ENCODE measurements at regions not wholly inside any gene's neighbourhood (a gene's known extent, or its start where the extent isn't known, plus 50 kb on each side); places are given as distances from the start of the nearest gene placed in this dataset.

DNA sequence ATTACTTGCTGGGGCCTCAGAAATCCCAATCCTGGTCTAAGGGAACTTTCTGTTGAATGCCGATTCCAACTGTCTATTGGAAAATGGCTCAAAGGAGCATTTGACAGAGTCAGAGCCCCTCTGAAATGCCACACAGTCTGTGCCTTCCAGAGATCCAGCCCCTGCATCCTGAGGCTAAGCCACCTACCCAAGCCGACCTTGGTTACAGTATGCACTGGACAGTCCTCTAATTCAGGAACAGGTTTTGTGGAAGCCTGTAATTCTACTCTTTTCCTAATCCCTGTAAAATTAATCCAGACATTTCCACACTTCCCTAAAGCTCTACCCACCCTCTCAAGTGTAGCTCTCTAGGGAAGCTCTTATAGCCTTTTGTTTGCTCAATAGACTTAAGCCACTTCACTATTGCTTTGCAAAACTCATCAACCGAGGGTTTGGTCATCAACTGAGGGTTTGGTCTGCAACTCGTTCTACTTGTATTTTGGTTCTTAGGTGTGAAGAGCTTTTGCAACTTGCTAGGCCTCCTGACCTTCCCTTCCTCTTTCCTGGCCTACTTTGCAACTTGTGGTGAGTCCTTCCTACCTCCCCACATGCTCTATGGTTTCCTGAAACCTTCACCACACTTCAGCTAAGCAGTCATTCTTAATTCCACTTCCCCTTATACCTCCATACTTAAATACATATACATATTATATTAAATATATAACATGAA lies 364.8 kb downstream of the SFMBT2 start:
- no peak overlapping the region for H3K9ac ChIP-seq (ENCODE audit: extremely low read depth, low read length, poor library complexity, severe bottlenecking)
- no peaks in the 10 kb centered on the region for H3K4me1 Mint-ChIP-seq
- H3K27ac ChIP-seq (ENCODE audit: low read depth, low read length) = no peak overlapping the region
- H3K36me3 Mint-ChIP-seq (ENCODE audit: low read depth) = no peaks in the 10 kb centered on the region
- TF ChIP-seq, protein P1, sequence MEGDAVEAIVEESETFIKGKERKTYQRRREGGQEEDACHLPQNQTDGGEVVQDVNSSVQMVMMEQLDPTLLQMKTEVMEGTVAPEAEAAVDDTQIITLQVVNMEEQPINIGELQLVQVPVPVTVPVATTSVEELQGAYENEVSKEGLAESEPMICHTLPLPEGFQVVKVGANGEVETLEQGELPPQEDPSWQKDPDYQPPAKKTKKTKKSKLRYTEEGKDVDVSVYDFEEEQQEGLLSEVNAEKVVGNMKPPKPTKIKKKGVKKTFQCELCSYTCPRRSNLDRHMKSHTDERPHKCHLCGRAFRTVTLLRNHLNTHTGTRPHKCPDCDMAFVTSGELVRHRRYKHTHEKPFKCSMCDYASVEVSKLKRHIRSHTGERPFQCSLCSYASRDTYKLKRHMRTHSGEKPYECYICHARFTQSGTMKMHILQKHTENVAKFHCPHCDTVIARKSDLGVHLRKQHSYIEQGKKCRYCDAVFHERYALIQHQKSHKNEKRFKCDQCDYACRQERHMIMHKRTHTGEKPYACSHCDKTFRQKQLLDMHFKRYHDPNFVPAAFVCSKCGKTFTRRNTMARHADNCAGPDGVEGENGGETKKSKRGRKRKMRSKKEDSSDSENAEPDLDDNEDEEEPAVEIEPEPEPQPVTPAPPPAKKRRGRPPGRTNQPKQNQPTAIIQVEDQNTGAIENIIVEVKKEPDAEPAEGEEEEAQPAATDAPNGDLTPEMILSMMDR (conservative IDR thresholded peaks at IDR 0.05) = no peak
- peaks cover 5% of the 10 kb centered on the region for H3K9me3 ChIP-seq (ENCODE audit: control insufficient read depth, low read length)
- WGBS, 2 experiments (ENCODE audit: insufficient coverage in 1 of 2, insufficient read length in 1 of 2) = 64 to 93% methylated on average over 3 to 4 of the region's 4 CpGs
- no peak overlapping the region for H3K4me3 Mint-ChIP-seq
- peaks cover 13% of the 10 kb centered on the region for H3K9me3 Mint-ChIP-seq
- H3K4me1 ChIP-seq (ENCODE audit: control insufficient read depth, insufficient read depth, low read length) = no peaks in the 10 kb centered on the region
- H3K36me3 ChIP-seq (ENCODE audit: control insufficient read depth, insufficient read depth, low read length) = no peaks in the 10 kb centered on the region
- no peaks in the 10 kb centered on the region for H3K27me3 ChIP-seq (ENCODE audit: control insufficient read depth, insufficient read depth, low read length, poor library complexity, severe bottlenecking)
- H3K27me3 Mint-ChIP-seq (ENCODE audit: insufficient read depth) = peaks cover 2% of the 10 kb centered on the region
- no peak for DNase-seq
- H3K27ac Mint-ChIP-seq = no peak overlapping the region
- H3K4me3 ChIP-seq (ENCODE audit: low read length) = no peak overlapping the region

DNA sequence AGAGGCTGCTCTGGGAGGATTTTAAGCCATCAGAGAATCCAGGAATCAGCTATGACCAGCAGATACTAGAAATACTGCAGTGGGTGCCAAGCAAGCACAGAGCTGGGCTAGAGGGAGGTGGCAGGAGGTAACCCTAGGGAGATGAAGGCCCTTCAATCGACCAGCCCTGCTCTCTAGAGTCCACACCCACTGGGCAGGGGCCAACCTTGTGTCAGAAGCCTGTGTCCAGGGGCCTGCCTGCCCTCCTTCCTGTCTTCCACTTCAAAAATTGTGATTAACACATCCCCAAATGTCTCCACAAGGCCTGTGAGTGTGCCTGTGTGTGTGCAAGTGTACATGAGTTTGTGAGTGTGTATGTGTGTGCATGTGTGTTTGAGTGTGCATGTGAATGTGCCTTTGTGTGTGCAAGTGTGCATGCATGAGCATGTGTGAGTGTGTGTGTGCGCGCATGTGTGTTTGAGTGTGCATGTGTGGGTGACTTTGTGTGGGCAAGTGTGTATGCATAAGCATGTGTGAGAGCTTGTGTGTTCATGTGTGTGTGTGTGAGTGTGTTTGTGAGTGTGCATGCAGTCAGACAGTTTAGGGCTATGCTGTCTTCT lies 367.7 kb downstream of the SFMBT2 start:
- H3K4me1 Mint-ChIP-seq = no peaks in the 10 kb centered on the region
- H3K9me3 Mint-ChIP-seq = no peaks in the 10 kb centered on the region
- Histone ChIP-seq H3K27me3 (ENCODE audit: control insufficient read depth, insufficient read depth, low read length, poor library complexity, severe bottlenecking) (no peaks in the 10 kb centered on the region), H3K9ac (ENCODE audit: extremely low read depth, low read length, poor library complexity, severe bottlenecking) (no peak overlapping the region), H3K4me1 (ENCODE audit: control insufficient read depth, insufficient read depth, low read length) (no peaks in the 10 kb centered on the region), H3K36me3 (ENCODE audit: control insufficient read depth, insufficient read depth, low read length) (no peaks in the 10 kb centered on the region), H3K9me3 (ENCODE audit: control insufficient read depth, low read length) (no peaks in the 10 kb centered on the region), H3K27ac (ENCODE audit: low read depth, low read length) (no peak overlapping the region), H3K4me3 (ENCODE audit: low read length) (no peak overlapping the region)
- peaks cover 2% of the 10 kb centered on the region for H3K27me3 Mint-ChIP-seq (ENCODE audit: insufficient read depth)
- TF ChIP-seq, protein P1 (conservative IDR thresholded peaks at IDR 0.05) = no peak
- no peak for DNase-seq
- 80 to 93% methylated on average over 2 to 3 of the region's 3 CpGs for WGBS, 2 experiments (ENCODE audit: insufficient coverage in 1 of 2, insufficient read length in 1 of 2)
- H3K27ac Mint-ChIP-seq = no peak overlapping the region
- H3K4me3 Mint-ChIP-seq = no peak overlapping the region
- no peaks in the 10 kb centered on the region for H3K36me3 Mint-ChIP-seq (ENCODE audit: low read depth)

DNA sequence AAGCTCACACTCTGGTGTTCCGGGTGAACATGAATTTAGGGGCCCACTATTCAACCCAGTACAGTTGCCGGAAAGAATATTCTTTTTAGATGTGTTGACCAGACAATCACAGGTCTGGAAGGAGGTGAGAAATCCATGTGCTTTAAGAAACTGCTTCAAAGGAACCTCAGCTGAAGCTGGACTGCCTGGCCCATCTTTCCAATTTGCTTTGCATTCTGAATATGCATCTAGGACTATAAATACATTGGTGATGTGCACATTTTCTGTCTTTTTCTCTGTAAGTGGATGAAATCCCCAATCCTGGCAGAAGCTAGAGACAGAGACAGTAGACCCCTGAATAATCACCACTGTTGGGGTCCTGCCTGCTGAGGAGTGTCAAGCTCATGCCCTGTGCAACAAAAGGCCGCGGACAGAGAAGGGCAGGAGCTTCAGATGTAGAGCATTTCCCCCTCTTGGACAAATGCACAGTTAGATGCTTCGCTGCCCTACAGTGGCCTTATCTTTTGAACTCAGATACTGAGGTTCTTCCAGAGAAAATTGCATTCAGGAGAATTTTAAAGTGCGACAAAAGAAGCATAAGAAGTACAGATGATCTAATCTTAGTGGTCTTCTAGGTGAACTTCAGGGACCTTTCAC lies 368.3 kb downstream of the SFMBT2 start:
- Histone ChIP-seq H3K4me1 (ENCODE audit: control insufficient read depth, insufficient read depth, low read length) (no peaks in the 10 kb centered on the region), H3K9ac (ENCODE audit: extremely low read depth, low read length, poor library complexity, severe bottlenecking) (no peak overlapping the region), H3K9me3 (ENCODE audit: control insufficient read depth, low read length) (no peaks in the 10 kb centered on the region), H3K27me3 (ENCODE audit: control insufficient read depth, insufficient read depth, low read length, poor library complexity, severe bottlenecking) (no peaks in the 10 kb centered on the region), H3K36me3 (ENCODE audit: control insufficient read depth, insufficient read depth, low read length) (no peaks in the 10 kb centered on the region), H3K4me3 (ENCODE audit: low read length) (no peak overlapping the region), H3K27ac (ENCODE audit: low read depth, low read length) (no peak overlapping the region)
- Mint-ChIP-seq H3K4me1 (no peaks in the 10 kb centered on the region), H3K36me3 (ENCODE audit: low read depth) (no peaks in the 10 kb centered on the region), H3K27me3 (ENCODE audit: insufficient read depth) (peaks cover 2% of the 10 kb centered on the region), H3K9me3 (no peaks in the 10 kb centered on the region), H3K27ac (no peak overlapping the region), H3K4me3 (no peak overlapping the region)
- 92 to 97% methylated on average over 4 to 6 of the region's 6 CpGs for WGBS, 2 experiments (ENCODE audit: insufficient coverage in 1 of 2, insufficient read length in 1 of 2)
- no peak for DNase-seq
- TF ChIP-seq, protein P1 (conservative IDR thresholded peaks at IDR 0.05) = no peak

Data from endodermal cell (in vitro differentiated cells).